ENCODE measurements at regions not wholly inside any gene's neighbourhood (a gene's known extent, or its start where the extent isn't known, plus 50 kb on each side); places are given as distances from the start of the nearest gene placed in this dataset.

DNA sequence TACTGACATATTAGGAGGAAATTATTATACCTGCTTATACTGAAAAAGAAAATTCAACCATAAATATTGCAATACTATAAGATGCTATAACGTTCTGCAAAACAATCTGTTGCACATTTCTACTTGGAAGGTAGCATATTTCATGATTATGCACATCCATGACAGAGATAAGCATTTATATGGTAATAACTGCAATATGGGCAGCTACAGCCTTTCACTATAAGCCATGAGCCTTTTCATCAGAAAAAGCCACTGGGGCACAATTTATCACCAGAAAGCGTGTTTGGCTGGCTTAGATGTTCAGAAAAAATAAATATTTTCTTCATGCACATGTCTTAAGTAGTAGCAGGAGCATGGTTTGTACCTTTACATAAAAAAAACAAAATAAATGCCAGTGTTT, 340.7 kb downstream of the GALC start:
- no peak for ATAC-seq (ENCODE audit: poor library complexity)
- POLR2A ChIA-PET, result no interaction called here

DNA sequence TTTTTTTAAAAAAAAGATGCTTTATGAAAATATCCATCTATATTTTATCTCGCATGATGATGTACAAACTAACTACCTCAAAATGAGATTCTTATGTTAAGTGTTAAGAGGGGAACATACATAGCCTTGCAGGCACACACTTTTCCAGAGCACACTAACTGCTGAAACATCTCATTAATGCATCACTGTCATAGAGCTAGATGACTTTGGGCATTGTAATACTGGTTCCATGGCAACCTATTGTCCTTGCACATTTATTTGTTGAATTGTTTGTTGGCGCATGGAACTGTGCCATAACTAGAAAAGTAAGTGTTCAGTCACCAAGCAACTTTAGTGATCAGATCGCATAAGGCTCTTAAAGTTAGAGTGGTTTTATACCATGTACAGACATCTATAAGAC, 348.3 kb downstream of the GALC start:
- CTCF ChIA-PET, result no interaction called here
- H3K4me1 Mint-ChIP-seq (ENCODE audit: low read depth), result no peaks in the 10 kb centered on the region

More for the DNA sequence above, 340.7 kb downstream of the GALC start:
- Histone ChIP-seq H3K4me1 (ENCODE audit: insufficient read depth, low read length) (no peaks in the 10 kb centered on the region), H3K27me3 (ENCODE audit: control insufficient read depth in 1 of 2, insufficient read depth in 2 of 2, low read length in 2 of 2) (no peaks in the 10 kb centered on the region), H3K9me3 (ENCODE audit: control insufficient read depth in 1 of 2, insufficient read depth in 1 of 2, low read length in 2 of 2) (peaks cover 8 to 10% of the 10 kb centered on the region in 2 experiments), H3K36me3 (ENCODE audit: insufficient read depth, low read length) (no peaks in the 10 kb centered on the region), H3K27ac (ENCODE audit: low read depth in 1 of 2, low read length in 2 of 2) (no peak overlapping the region), H3K4me3 (ENCODE audit: low read length) (no peak overlapping the region)
- no peaks in the 10 kb centered on the region for H3K4me1 Mint-ChIP-seq (ENCODE audit: low read depth)
- TF ChIP-seq, protein P1, sequence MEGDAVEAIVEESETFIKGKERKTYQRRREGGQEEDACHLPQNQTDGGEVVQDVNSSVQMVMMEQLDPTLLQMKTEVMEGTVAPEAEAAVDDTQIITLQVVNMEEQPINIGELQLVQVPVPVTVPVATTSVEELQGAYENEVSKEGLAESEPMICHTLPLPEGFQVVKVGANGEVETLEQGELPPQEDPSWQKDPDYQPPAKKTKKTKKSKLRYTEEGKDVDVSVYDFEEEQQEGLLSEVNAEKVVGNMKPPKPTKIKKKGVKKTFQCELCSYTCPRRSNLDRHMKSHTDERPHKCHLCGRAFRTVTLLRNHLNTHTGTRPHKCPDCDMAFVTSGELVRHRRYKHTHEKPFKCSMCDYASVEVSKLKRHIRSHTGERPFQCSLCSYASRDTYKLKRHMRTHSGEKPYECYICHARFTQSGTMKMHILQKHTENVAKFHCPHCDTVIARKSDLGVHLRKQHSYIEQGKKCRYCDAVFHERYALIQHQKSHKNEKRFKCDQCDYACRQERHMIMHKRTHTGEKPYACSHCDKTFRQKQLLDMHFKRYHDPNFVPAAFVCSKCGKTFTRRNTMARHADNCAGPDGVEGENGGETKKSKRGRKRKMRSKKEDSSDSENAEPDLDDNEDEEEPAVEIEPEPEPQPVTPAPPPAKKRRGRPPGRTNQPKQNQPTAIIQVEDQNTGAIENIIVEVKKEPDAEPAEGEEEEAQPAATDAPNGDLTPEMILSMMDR (IDR thresholded peaks at IDR 0.05), result no peak
- peaks cover 25% of the 10 kb centered on the region for H3K9me3 Mint-ChIP-seq
- H3K27ac Mint-ChIP-seq, result no peak overlapping the region
- H3K27me3 Mint-ChIP-seq, result no peaks in the 10 kb centered on the region
- H3K36me3 Mint-ChIP-seq (ENCODE audit: low read depth), result no peaks in the 10 kb centered on the region
- DNase-seq, result no peak
- CTCF ChIA-PET, result no interaction called here
- intact Hi-C loops (cut with DNase I, micrococcal nuclease), result no loop called here
- H3K4me3 Mint-ChIP-seq, result no peak overlapping the region

GRCh38 chr14:87643005-87643404, 350.0 kb downstream of the GALC start:
- ChIA-PET POLR2A (no interaction called here), CTCF (no interaction called here)
- Mint-ChIP-seq H3K9me3 (peaks cover 4% of the 10 kb centered on the region), H3K27ac (no peak overlapping the region), H3K36me3 (ENCODE audit: low read depth) (no peaks in the 10 kb centered on the region), H3K4me1 (ENCODE audit: low read depth) (no peaks in the 10 kb centered on the region), H3K27me3 (no peaks in the 10 kb centered on the region), H3K4me3 (no peak overlapping the region)
- Histone ChIP-seq H3K4me3 (ENCODE audit: low read length) (no peak overlapping the region), H3K4me1 (ENCODE audit: insufficient read depth, low read length) (no peaks in the 10 kb centered on the region), H3K27me3 (ENCODE audit: control insufficient read depth in 1 of 2, insufficient read depth in 2 of 2, low read length in 2 of 2) (no peaks in the 10 kb centered on the region), H3K27ac (ENCODE audit: low read depth in 1 of 2, low read length in 2 of 2) (no peak overlapping the region), H3K9me3 (ENCODE audit: control insufficient read depth in 1 of 2, insufficient read depth in 1 of 2, low read length in 2 of 2) (no peaks in the 10 kb centered on the region), H3K36me3 (ENCODE audit: insufficient read depth, low read length) (no peaks in the 10 kb centered on the region)
- no peak for DNase-seq
- TF ChIP-seq, protein P1 (IDR thresholded peaks at IDR 0.05), result no peak
- ATAC-seq (ENCODE audit: poor library complexity), result no peak
- intact Hi-C loops (cut with DNase I, micrococcal nuclease), result no loop called here

More for the DNA sequence above, 348.3 kb downstream of the GALC start:
- H3K36me3 Mint-ChIP-seq (ENCODE audit: low read depth), result no peaks in the 10 kb centered on the region
- H3K27ac Mint-ChIP-seq, result no peak overlapping the region
- no peak overlapping the region for H3K27ac ChIP-seq (ENCODE audit: low read depth in 1 of 2, low read length in 2 of 2)
- intact Hi-C loops (cut with DNase I, micrococcal nuclease), result no loop called here
- DNase-seq (no peak), ATAC-seq (ENCODE audit: poor library complexity) (no peak)
- POLR2A ChIA-PET, result no interaction called here
- H3K27me3 Mint-ChIP-seq, result no peaks in the 10 kb centered on the region
- H3K36me3 ChIP-seq (ENCODE audit: insufficient read depth, low read length), result no peaks in the 10 kb centered on the region
- TF ChIP-seq, protein P1 (IDR thresholded peaks at IDR 0.05), result no peak
- peaks cover 3 to 5% of the 10 kb centered on the region in 2 experiments for H3K9me3 ChIP-seq (ENCODE audit: control insufficient read depth in 1 of 2, insufficient read depth in 1 of 2, low read length in 2 of 2)
- no peak overlapping the region for H3K4me3 ChIP-seq (ENCODE audit: low read length)
- no peak overlapping the region for H3K4me3 Mint-ChIP-seq
- H3K27me3 ChIP-seq (ENCODE audit: control insufficient read depth in 1 of 2, insufficient read depth in 2 of 2, low read length in 2 of 2), result no peaks in the 10 kb centered on the region
- H3K9me3 Mint-ChIP-seq, result peaks cover 13% of the 10 kb centered on the region
- no peaks in the 10 kb centered on the region for H3K4me1 ChIP-seq (ENCODE audit: insufficient read depth, low read length)
